Nephron (organoid): ENCODE measurements at regions not wholly inside any gene's neighbourhood (a gene's known extent, or its start where the extent isn't known, plus 50 kb on each side); places are given as distances from the start of the nearest gene placed in this dataset.
A peak's percentile ranks its signal among the peaks of the same experiment; 100 is the strongest.

Source experiments
- H3K27ac Mint-ChIP-seq, 3 experiments: 2 replicates each; pipeline ENCODE4 v1.8.0; 2020; ENCODE audit warnings: mixed read lengths in 3 of 3, mild to moderate bottlenecking in 2 of 3, moderate library complexity in 1 of 3
- H3K27me3 Mint-ChIP-seq: 2 replicates; pipeline ENCODE4 v1.8.0; 2021; ENCODE audit warnings: low read depth, mild to moderate bottlenecking, moderate library complexity, mixed read lengths
- H3K36me3 Mint-ChIP-seq: 2 replicates; pipeline ENCODE4 v1.8.0; 2020; ENCODE audit warnings: low read depth, mixed read lengths
- H3K4me1 Mint-ChIP-seq: 2 replicates; pipeline ENCODE4 v1.8.0; 2020; ENCODE audit warnings: mixed read lengths
- H3K4me3 Mint-ChIP-seq, 3 experiments: 2 replicates each; pipeline ENCODE4 v1.8.0; 2020; ENCODE audit warnings: mild to moderate bottlenecking in 3 of 3, mixed read lengths in 3 of 3, moderate library complexity in 2 of 3
- H3K9me3 Mint-ChIP-seq: 2 replicates; pipeline ENCODE4 v1.8.0; 2020; ENCODE audit warnings: mixed read lengths
- CTCF ChIP-seq, 3 experiments: fragments of 200-600 bp; sonication (generic); IDR thresholded peaks; one replicate each; pipeline ENCODE4 v1.5.0; 2021; ENCODE audit warnings: antibody characterized with exemption in 3 of 3; ENCODE audit not compliant: unreplicated experiment in 3 of 3

GRCh38 chr18:64966667-64967066 is 784.1 kb upstream of the CDH7 start:
- Mint-ChIP-seq H3K4me3 (no peak overlapping the region), H3K36me3 (no peaks in the 10 kb centered on the region), H3K27me3 (no peaks in the 10 kb centered on the region), H3K27ac (peak overlapping the region in 2 of 3 experiments; percentile 15 to 67), H3K9me3 (no peaks in the 10 kb centered on the region), H3K4me1 (peaks cover 5% of the 10 kb centered on the region)
- TF ChIP-seq CTCF (IDR thresholded peaks at IDR 0.05; ENCODE audit: unreplicated experiment in 3 of 3): no peak

- Mint-ChIP-seq H3K4me1 (no peaks in the 10 kb centered on the region), H3K27ac (no peak overlapping the region), H3K9me3 (no peaks in the 10 kb centered on the region), H3K36me3 (no peaks in the 10 kb centered on the region), H3K4me3 (no peak overlapping the region), H3K27me3 (no peaks in the 10 kb centered on the region)
- TF ChIP-seq CTCF (IDR thresholded peaks at IDR 0.05; ENCODE audit: unreplicated experiment in 3 of 3): no peak
Observed at GRCh38 chr18:64956465-64956864, 794.3 kb upstream of the CDH7 start.

GRCh38 chr18:64949885-64950284 is 800.9 kb upstream of the CDH7 start:
- TF ChIP-seq CTCF (IDR thresholded peaks at IDR 0.05; ENCODE audit: unreplicated experiment in 3 of 3): no peak

GRCh38 chr18:64936671-64937070 is 787.8 kb upstream of the LINC00305 start:
- Mint-ChIP-seq H3K36me3 (no peaks in the 10 kb centered on the region), H3K27me3 (no peaks in the 10 kb centered on the region), H3K4me3 (no peak overlapping the region), H3K27ac (no peak overlapping the region), H3K9me3 (no peaks in the 10 kb centered on the region), H3K4me1 (no peaks in the 10 kb centered on the region)
- TF ChIP-seq CTCF (IDR thresholded peaks at IDR 0.05; ENCODE audit: unreplicated experiment in 3 of 3): no peak

More at GRCh38 chr18:64949885-64950284, 800.9 kb upstream of the CDH7 start:
- Mint-ChIP-seq H3K27me3 (no peaks in the 10 kb centered on the region), H3K4me3 (no peak overlapping the region), H3K4me1 (no peaks in the 10 kb centered on the region), H3K36me3 (peaks cover 9% of the 10 kb centered on the region), H3K9me3 (peaks cover 21% of the 10 kb centered on the region), H3K27ac (no peak overlapping the region)

GRCh38 chr18:64929036-64929435 is 780.1 kb upstream of the LINC00305 start:
- no peak for TF ChIP-seq CTCF (IDR thresholded peaks at IDR 0.05; ENCODE audit: unreplicated experiment in 3 of 3)
- Mint-ChIP-seq H3K9me3 (no peaks in the 10 kb centered on the region), H3K27me3 (no peaks in the 10 kb centered on the region), H3K27ac (no peak overlapping the region), H3K4me1 (peaks cover 8% of the 10 kb centered on the region), H3K36me3 (no peaks in the 10 kb centered on the region), H3K4me3 (no peak overlapping the region)

- no peak overlapping the region for H3K4me3 Mint-ChIP-seq
- no peaks in the 10 kb centered on the region for H3K27me3 Mint-ChIP-seq
- no peaks in the 10 kb centered on the region for H3K9me3 Mint-ChIP-seq
- H3K4me1 Mint-ChIP-seq: peaks cover 6% of the 10 kb centered on the region
- H3K27ac Mint-ChIP-seq: no peak overlapping the region
- no peak for TF ChIP-seq CTCF (IDR thresholded peaks at IDR 0.05; ENCODE audit: unreplicated experiment in 3 of 3)
- no peaks in the 10 kb centered on the region for H3K36me3 Mint-ChIP-seq
Observed at GRCh38 chr18:64919971-64920570, 771.2 kb upstream of the LINC00305 start.
